BJ (cell line): ENCODE measurements at regions not wholly inside any gene's neighbourhood (a gene's known extent, or its start where the extent isn't known, plus 50 kb on each side); places are given as distances from the start of the nearest gene placed in this dataset.
"Not testable (repeated sequence)": the region's sequence is repeated elsewhere in the genome, so short reads cannot be mapped to it uniquely, and the experiment has no call there.

Source experiments
- CTCF ChIA-PET: fragments of 350-600 bp; formaldehyde crosslinking; extraction: SDS; loops from one replicate; lab custom pipeline; 2021; ENCODE audit warnings: antibody characterized with exemption, inconsistent platforms; lab: Yijun Ruan, JAX
- POLR2A ChIA-PET: fragments of 300-600 bp; sonication (Branson Sonifier 250); formaldehyde crosslinking; extraction: SDS; loops from one replicate; lab custom pipeline; 2021; ENCODE audit warnings: antibody characterized with exemption; lab: Charles Lee
- DNase-seq: peaks from one replicate; pipeline ENCODE4 v3.0.0-alpha.2; 2011; ENCODE audit warnings: low read depth
- H3K27me3 ChIP-seq: 2 replicates; pipeline ENCODE4 v1.6.0; 2011; ENCODE audit warnings: low read length; ENCODE audit not compliant: control insufficient read depth, insufficient read depth
- H3K36me3 ChIP-seq: 2 replicates; pipeline ENCODE4 v1.5.1; 2011; ENCODE audit warnings: low read length; ENCODE audit not compliant: control insufficient read depth, insufficient read depth
- H3K4me3 ChIP-seq: 2 replicates; pipeline ENCODE4 v1.5.1; 2011; ENCODE audit warnings: low read depth, mild to moderate bottlenecking, control low read depth, low read length
- CTCF ChIP-seq: IDR thresholded peaks from 2 replicates; pipeline ENCODE4 v1.5.1; 2011; ENCODE audit warnings: low read depth, mild to moderate bottlenecking, control low read depth, inconsistent platforms, low read length, moderate library complexity; ENCODE audit not compliant: insufficient read depth

- TF ChIP-seq CTCF = no peak
- H3K4me3 ChIP-seq = no peak overlapping the region
- no peaks in the 10 kb centered on the region for H3K36me3 ChIP-seq
- DNase-seq = no peak
- CTCF ChIA-PET = no interaction called here
- no peaks in the 10 kb centered on the region for H3K27me3 ChIP-seq
- POLR2A ChIA-PET = no interaction called here
These were observed 197.9 kb upstream of the LRRTM4 start for GRCh38 chr2:77720115-77720514.

- Histone ChIP-seq H3K27me3 (no peaks in the 10 kb centered on the region), H3K36me3 (no peaks in the 10 kb centered on the region), H3K4me3 (no peak overlapping the region)
- CTCF ChIA-PET = no interaction called here
- TF ChIP-seq CTCF = no peak
- DNase-seq = no peak
- POLR2A ChIA-PET = no interaction called here
These were observed 199.4 kb upstream of the LRRTM4 start for GRCh38 chr2:77721593-77721992.

GRCh38 chr2:77725045-77725444 is 202.9 kb upstream of the LRRTM4 start:
- ChIA-PET POLR2A (no interaction called here), CTCF (no interaction called here)
- no peaks in the 10 kb centered on the region for H3K27me3 ChIP-seq
- DNase-seq = no peak
- no peak for TF ChIP-seq CTCF
- no peaks in the 10 kb centered on the region for H3K36me3 ChIP-seq
- H3K4me3 ChIP-seq = no peak overlapping the region

- DNase-seq, H3K4me3 ChIP-seq, CTCF ChIA-PET, H3K27me3 ChIP-seq, H3K36me3 ChIP-seq, POLR2A ChIA-PET: not testable (repeated sequence)
These were observed 212.6 kb upstream of the LRRTM4 start for GRCh38 chr2:77734662-77735340.

GRCh38 chr2:77737236-77737635 is 215.1 kb upstream of the LRRTM4 start:
- DNase-seq = no peak
- TF ChIP-seq CTCF = no peak
- Histone ChIP-seq H3K27me3 (no peaks in the 10 kb centered on the region), H3K4me3 (no peak overlapping the region), H3K36me3 (no peaks in the 10 kb centered on the region)
- ChIA-PET CTCF (no interaction called here), POLR2A (no interaction called here)

GRCh38 chr2:77746780-77747179 is 224.6 kb upstream of the LRRTM4 start:
- Histone ChIP-seq H3K4me3 (no peak overlapping the region), H3K27me3 (no peaks in the 10 kb centered on the region), H3K36me3 (no peaks in the 10 kb centered on the region)
- CTCF ChIA-PET = no interaction called here
- POLR2A ChIA-PET = no interaction called here
- TF ChIP-seq CTCF = no peak
- DNase-seq = no peak

- H3K4me3 ChIP-seq, H3K36me3 ChIP-seq, CTCF ChIA-PET, POLR2A ChIA-PET, DNase-seq, H3K27me3 ChIP-seq: not testable (repeated sequence)
These were observed 231.7 kb upstream of the LRRTM4 start for GRCh38 chr2:77753710-77754345.
